ENCODE measurements at regions not wholly inside any gene's neighbourhood (a gene's known extent, or its start where the extent isn't known, plus 50 kb on each side); places are given as distances from the start of the nearest gene placed in this dataset.
"Not testable (repeated sequence)": the region's sequence is repeated elsewhere in the genome, so short reads cannot be mapped to it uniquely, and the experiment has no call there.

GRCh38 chr6:71091956-71092355 is 135.1 kb upstream of the B3GAT2 start:
- no peaks in the 10 kb centered on the region for H3K36me3 ChIP-seq (ENCODE audit: control insufficient read depth in 2 of 2, insufficient read depth in 1 of 2, low read length in 2 of 2)
- POLR2A ChIA-PET: no interaction called here
- TF ChIP-seq ZNF174 (tag by site-specific recombination; IDR thresholded peaks at IDR 0.05): no peak
- TF ChIP-seq ZNF521 (tag by site-specific recombination; IDR thresholded peaks at IDR 0.05): no peak
- no peak for TF ChIP-seq RBAK (tag by site-specific recombination; IDR thresholded peaks at IDR 0.05)
- no peak for TF ChIP-seq ZFP41 (tag by site-specific recombination; IDR thresholded peaks at IDR 0.05; ENCODE audit: borderline replicate concordance)
- TF ChIP-seq ZNF138 (tag by site-specific recombination; IDR thresholded peaks at IDR 0.05; ENCODE audit: borderline replicate concordance): no peak
- TF ChIP-seq ZNF792 (tag by site-specific recombination; IDR thresholded peaks at IDR 0.05): no peak
- TF ChIP-seq ZNF449 (tag by site-specific recombination; IDR thresholded peaks at IDR 0.05): no peak
- TF ChIP-seq HOXC10 (CRISPR knock-in tag; IDR thresholded peaks at IDR 0.05): no peak
- H3K27ac ChIP-seq (ENCODE audit: extremely low read depth, low read depth, low read length): no peak overlapping the region
- H3K4me1 ChIP-seq (ENCODE audit: control insufficient read depth, insufficient read depth, low read length): no peaks in the 10 kb centered on the region
- CTCF ChIA-PET: interaction anchor here (0.6 to 1.1 kb wide), 4 partner anchors 136 to 874 kb away, joined by 3 to 6 read pairs (median 4); no protein-coding TSS in a partner anchor
- H3K4me3 ChIP-seq (ENCODE audit: low read depth, low read length): no peak overlapping the region
- no peaks in the 10 kb centered on the region for H3K9me3 ChIP-seq (ENCODE audit: control insufficient read depth, insufficient read depth, low read depth, low read length)

- H3K9me3 ChIP-seq (ENCODE audit: control insufficient read depth, insufficient read depth, low read depth, low read length); H3K4me3 ChIP-seq (ENCODE audit: low read depth, low read length); POLR2A ChIA-PET; H3K4me1 ChIP-seq (ENCODE audit: control insufficient read depth, insufficient read depth, low read length); H3K27ac ChIP-seq (ENCODE audit: extremely low read depth, low read depth, low read length); H3K36me3 ChIP-seq (ENCODE audit: control insufficient read depth in 2 of 2, insufficient read depth in 1 of 2, low read length in 2 of 2): not testable (repeated sequence)
- CTCF ChIA-PET: interaction anchor here (0.7 kb wide), 1 partner anchor 21 kb away, joined by 3 read pairs; no protein-coding TSS in a partner anchor
Observed at GRCh38 chr6:71097264-71097663, 140.4 kb upstream of the B3GAT2 start.

- no peak overlapping the region for H3K27ac ChIP-seq (ENCODE audit: extremely low read depth, low read depth, low read length)
- H3K4me1 ChIP-seq (ENCODE audit: control insufficient read depth, insufficient read depth, low read length): no peaks in the 10 kb centered on the region
- H3K4me3 ChIP-seq (ENCODE audit: low read depth, low read length): no peak overlapping the region
- H3K36me3 ChIP-seq (ENCODE audit: control insufficient read depth in 2 of 2, insufficient read depth in 1 of 2, low read length in 2 of 2): no peaks in the 10 kb centered on the region
- ChIA-PET POLR2A (no interaction called here), CTCF (interaction anchor here (0.6 kb wide), 2 partner anchors 34 to 145 kb away, joined by 3 to 5 read pairs; no protein-coding TSS in a partner anchor)
- TF ChIP-seq ZNF350 (tag by site-specific recombination; IDR thresholded peaks at IDR 0.05) (no peak), TRIM28 (IDR thresholded peaks at IDR 0.05; ENCODE audit: borderline replicate concordance, low read length) (peak; percentile 81), ZNF449 (tag by site-specific recombination; IDR thresholded peaks at IDR 0.05) (no peak), SETDB1 (IDR thresholded peaks at IDR 0.05; ENCODE audit: insufficient read length, low read length) (peak; percentile 98), ZNF121 (tag by site-specific recombination; IDR thresholded peaks at IDR 0.05) (no peak), ZNF791 (tag by site-specific recombination; IDR thresholded peaks at IDR 0.05) (no peak), ZNF133 (tag by site-specific recombination; IDR thresholded peaks at IDR 0.05) (no peak), GLIS2 (tag by site-specific recombination; IDR thresholded peaks at IDR 0.05) (no peak), REST (tag by site-specific recombination; IDR thresholded peaks at IDR 0.05) (no peak)
- no peaks in the 10 kb centered on the region for H3K9me3 ChIP-seq (ENCODE audit: control insufficient read depth, insufficient read depth, low read depth, low read length)
Observed at GRCh38 chr6:71099649-71100048, 142.8 kb upstream of the B3GAT2 start.

All from HEK293 (cell line).